ENCODE measurements at regions not wholly inside any gene's neighbourhood (a gene's known extent, or its start where the extent isn't known, plus 50 kb on each side); places are given as distances from the start of the nearest gene placed in this dataset.
"Not testable (repeated sequence)": the region's sequence is repeated elsewhere in the genome, so short reads cannot be mapped to it uniquely, and the experiment has no call there.

- Histone ChIP-seq H3K27me3 (no peaks in the 10 kb centered on the region), H3K4me1 (no peaks in the 10 kb centered on the region), H3K9me3 (replicated peaks) (no peaks in the 10 kb centered on the region), H3K36me3 (no peaks in the 10 kb centered on the region), H3K4me3 (no peak overlapping the region), H3K27ac (no peak overlapping the region)
- no peak for DNase-seq
These were observed 440.9 kb upstream of the MIR17HG start for GRCh38 chr13:90906554-90906953.

GRCh38 chr13:90908792-90909191 lies 438.7 kb upstream of the MIR17HG start:
- Histone ChIP-seq H3K4me1 (no peaks in the 10 kb centered on the region), H3K27ac (no peak overlapping the region), H3K27me3 (no peaks in the 10 kb centered on the region), H3K36me3 (no peaks in the 10 kb centered on the region), H3K9me3 (replicated peaks) (no peaks in the 10 kb centered on the region), H3K4me3 (no peak overlapping the region)
- no peak for DNase-seq

- Histone ChIP-seq H3K4me3 (no peak overlapping the region), H3K9me3 (replicated peaks) (no peaks in the 10 kb centered on the region)
- DNase-seq: no peak
These were observed 437.4 kb upstream of the MIR17HG start for GRCh38 chr13:90910018-90910639.

GRCh38 chr13:90912247-90912646 lies 435.2 kb upstream of the MIR17HG start:
- Histone ChIP-seq H3K36me3 (no peaks in the 10 kb centered on the region), H3K27me3 (no peaks in the 10 kb centered on the region), H3K27ac (no peak overlapping the region), H3K9me3 (replicated peaks) (no peaks in the 10 kb centered on the region), H3K4me1 (no peaks in the 10 kb centered on the region), H3K4me3 (no peak overlapping the region)
- DNase-seq: no peak

More at GRCh38 chr13:90910018-90910639, 437.4 kb upstream of the MIR17HG start:
- no peaks in the 10 kb centered on the region for H3K4me1 ChIP-seq
- H3K27ac ChIP-seq: no peak overlapping the region
- H3K36me3 ChIP-seq: no peaks in the 10 kb centered on the region
- no peaks in the 10 kb centered on the region for H3K27me3 ChIP-seq

GRCh38 chr13:90918536-90918935 lies 429.0 kb upstream of the MIR17HG start:
- H3K36me3 ChIP-seq: no peaks in the 10 kb centered on the region
- no peaks in the 10 kb centered on the region for H3K9me3 ChIP-seq (replicated peaks)
- H3K4me1 ChIP-seq: no peaks in the 10 kb centered on the region
- no peak overlapping the region for H3K4me3 ChIP-seq
- no peak overlapping the region for H3K27ac ChIP-seq
- H3K27me3 ChIP-seq: no peaks in the 10 kb centered on the region
- no peak for DNase-seq

- H3K4me3 ChIP-seq: no peak overlapping the region
- H3K27me3 ChIP-seq: no peaks in the 10 kb centered on the region
- H3K27ac ChIP-seq: no peak overlapping the region
- H3K9me3 ChIP-seq (replicated peaks): no peaks in the 10 kb centered on the region
- H3K36me3 ChIP-seq: no peaks in the 10 kb centered on the region
- no peaks in the 10 kb centered on the region for H3K4me1 ChIP-seq
- DNase-seq: no peak
These were observed 428.3 kb upstream of the MIR17HG start for GRCh38 chr13:90919153-90919552.

- Histone ChIP-seq H3K27me3 (no peaks in the 10 kb centered on the region), H3K4me1 (no peaks in the 10 kb centered on the region), H3K36me3 (no peaks in the 10 kb centered on the region), H3K27ac (no peak overlapping the region), H3K4me3 (no peak overlapping the region), H3K9me3 (replicated peaks) (no peaks in the 10 kb centered on the region)
- DNase-seq: no peak
These were observed 421.0 kb upstream of the MIR17HG start for GRCh38 chr13:90926459-90926858.

GRCh38 chr13:90928109-90928508 lies 419.4 kb upstream of the MIR17HG start:
- H3K27me3 ChIP-seq: no peaks in the 10 kb centered on the region
- H3K4me1 ChIP-seq: no peaks in the 10 kb centered on the region
- H3K9me3 ChIP-seq (replicated peaks): no peaks in the 10 kb centered on the region
- no peaks in the 10 kb centered on the region for H3K36me3 ChIP-seq
- no peak overlapping the region for H3K27ac ChIP-seq
- no peak overlapping the region for H3K4me3 ChIP-seq
- no peak for DNase-seq

GRCh38 chr13:90933097-90933826 lies 414.2 kb upstream of the MIR17HG start:
- no peaks in the 10 kb centered on the region for H3K9me3 ChIP-seq (replicated peaks)
- no peak for DNase-seq
- H3K4me3 ChIP-seq: no peak overlapping the region
- H3K4me1 ChIP-seq: no peaks in the 10 kb centered on the region
- no peak overlapping the region for H3K27ac ChIP-seq
- H3K36me3 ChIP-seq: no peaks in the 10 kb centered on the region
- H3K27me3 ChIP-seq: no peaks in the 10 kb centered on the region

GRCh38 chr13:90934741-90935140 lies 412.7 kb upstream of the MIR17HG start:
- no peak for DNase-seq
- Histone ChIP-seq H3K9me3 (replicated peaks) (no peaks in the 10 kb centered on the region), H3K27me3 (no peaks in the 10 kb centered on the region), H3K4me1 (no peaks in the 10 kb centered on the region), H3K27ac (no peak overlapping the region), H3K4me3 (no peak overlapping the region), H3K36me3 (no peaks in the 10 kb centered on the region)

- Histone ChIP-seq H3K4me1 (no peaks in the 10 kb centered on the region), H3K27me3 (no peaks in the 10 kb centered on the region), H3K36me3 (no peaks in the 10 kb centered on the region), H3K9me3 (replicated peaks) (no peaks in the 10 kb centered on the region), H3K27ac (no peak overlapping the region), H3K4me3 (no peak overlapping the region)
- no peak for DNase-seq
These were observed 408.6 kb upstream of the MIR17HG start for GRCh38 chr13:90938848-90939247.

GRCh38 chr13:90943946-90944345 lies 403.5 kb upstream of the MIR17HG start:
- H3K27ac ChIP-seq: no peak overlapping the region
- H3K4me3 ChIP-seq: no peak overlapping the region
- H3K4me1 ChIP-seq: no peaks in the 10 kb centered on the region; the same call in 1 of the 2 replicates
- H3K27me3 ChIP-seq: no peaks in the 10 kb centered on the region
- DNase-seq: peak in 1 of 2 experiments; percentile 13
- no peaks in the 10 kb centered on the region for H3K36me3 ChIP-seq
- no peaks in the 10 kb centered on the region; the same call in 1 of the 2 replicates for H3K9me3 ChIP-seq (replicated peaks)

- H3K4me3 ChIP-seq; H3K27me3 ChIP-seq; DNase-seq; H3K9me3 ChIP-seq (replicated peaks); H3K36me3 ChIP-seq; H3K27ac ChIP-seq: not testable (repeated sequence)
- peaks cover 10% of the 10 kb centered on the region for H3K4me1 ChIP-seq
These were observed 402.3 kb upstream of the MIR17HG start for GRCh38 chr13:90945146-90945545.

GRCh38 chr13:90946125-90946524 lies 401.4 kb upstream of the MIR17HG start:
- H3K4me3 ChIP-seq; H3K9me3 ChIP-seq (replicated peaks); DNase-seq; H3K36me3 ChIP-seq; H3K27ac ChIP-seq; H3K27me3 ChIP-seq: not testable (repeated sequence)
- peaks cover 15% of the 10 kb centered on the region for H3K4me1 ChIP-seq

- Histone ChIP-seq H3K4me1 (peaks cover 15% of the 10 kb centered on the region), H3K27ac (no peak overlapping the region), H3K9me3 (replicated peaks) (no peaks in the 10 kb centered on the region; the same call in 1 of the 2 replicates), H3K36me3 (no peaks in the 10 kb centered on the region), H3K27me3 (no peaks in the 10 kb centered on the region), H3K4me3 (no peak overlapping the region)
- no peak for DNase-seq
These were observed 399.5 kb upstream of the MIR17HG start for GRCh38 chr13:90947976-90948375.

- no peaks in the 10 kb centered on the region for H3K36me3 ChIP-seq
- DNase-seq: peak; percentile 14 to 55
- no peak overlapping the region for H3K4me3 ChIP-seq
- no peaks in the 10 kb centered on the region; the same call in 1 of the 2 replicates for H3K9me3 ChIP-seq (replicated peaks)
- peak overlapping the region; percentile 56 for H3K27ac ChIP-seq
- no peaks in the 10 kb centered on the region for H3K27me3 ChIP-seq
- H3K4me1 ChIP-seq: peaks cover 15% of the 10 kb centered on the region
These were observed 397.3 kb upstream of the MIR17HG start for GRCh38 chr13:90950160-90950559.
